Breast epithelium (tissue), 4 donors: ENCODE measurements at regions not wholly inside any gene's neighbourhood (a gene's known extent, or its start where the extent isn't known, plus 50 kb on each side); places are given as distances from the start of the nearest gene placed in this dataset.

ENCODE experiments used
- DNase-seq, 2 donors: peaks; one replicate each; pipeline ENCODE4 v3.0.0-alpha.2; 2019; ENCODE audit warnings: low spot score in 2 of 2
- H3K27ac ChIP-seq, 2 donors: fragments of 200-600 bp; sonication (generic) in 1 of 2; one replicate each; pipeline ENCODE4 v1.5.1; 2016 to 2019; ENCODE audit warnings: mild to moderate bottlenecking in 1 of 2
- H3K27me3 ChIP-seq, 2 donors: fragments of 200-600 bp; sonication (generic) in 1 of 2; one replicate each; pipeline versions ENCODE4 v1.5.1 to v1.6.0; 2017 to 2019; ENCODE audit warnings: control low read depth in 1 of 2, mild to moderate bottlenecking in 1 of 2
- H3K36me3 ChIP-seq: fragments of 200-600 bp; one replicate; pipeline ENCODE4 v1.5.1; 2019
- H3K4me1 ChIP-seq, 2 donors: fragments of 200-600 bp; sonication (generic); one replicate each; pipeline ENCODE4 v1.5.1; 2016 to 2019; ENCODE audit warnings: control low read depth in 1 of 2
- H3K4me3 ChIP-seq, 3 donors: fragments of 200-600 bp; sonication (generic); 1 replicate in 2 of 3; 2 replicates in 1 of 3; pipeline ENCODE4 v1.5.1; 2016 to 2019; ENCODE audit warnings: mild to moderate bottlenecking in 3 of 3, moderate library complexity in 2 of 3
- H3K9me3 ChIP-seq, 2 donors: fragments of 200-600 bp; sonication (generic) in 1 of 2; one replicate each; pipeline ENCODE4 v1.5.1; 2016 to 2019; ENCODE audit warnings: control low read depth in 1 of 2
- CTCF ChIP-seq, 3 donors: fragments of 450-650 bp; IDR thresholded peaks; one replicate each; pipeline ENCODE4 v1.5.1; 2016 to 2017; ENCODE audit warnings: antibody characterized with exemption in 3 of 3, mild to moderate bottlenecking in 3 of 3, moderate library complexity in 3 of 3
- POLR2A ChIP-seq: fragments of 450-650 bp; IDR thresholded peaks from one replicate; pipeline ENCODE4 v1.6.1; 2016; ENCODE audit warnings: antibody characterized with exemption, mild to moderate bottlenecking, moderate library complexity
- POLR2AphosphoS5 ChIP-seq, 3 donors: sonication (generic); formaldehyde crosslinking; IDR thresholded peaks; one replicate each; pipeline ENCODE4 v1.6.1; 2017; ENCODE audit warnings: antibody characterized with exemption in 3 of 3
- intact Hi-C: fragments of 100-400 bp; cut with DNase I; formaldehyde crosslinking; loops from one replicate; pipeline ENCODE4 v1.15.1; 2023; ENCODE audit warnings: low total_unique reads

- Histone ChIP-seq H3K4me3 (no peak overlapping the region), H3K36me3 (no peaks in the 10 kb centered on the region), H3K9me3 (no peaks in the 10 kb centered on the region), H3K27me3 (no peaks in the 10 kb centered on the region), H3K27ac (no peak overlapping the region), H3K4me1 (no peaks in the 10 kb centered on the region)
- DNase-seq: no peak
- TF ChIP-seq POLR2AphosphoS5 (IDR thresholded peaks at IDR 0.05) (no peak), POLR2A (no peak), CTCF (IDR thresholded peaks at IDR 0.05) (no peak)
- intact Hi-C loops: no loop called here
Measured at GRCh38 chr10:65320236-65321026, 1605.4 kb upstream of the LRRTM3 start.

GRCh38 chr10:65323802-65324201, 1602.0 kb upstream of the LRRTM3 start:
- Histone ChIP-seq H3K27me3 (no peaks in the 10 kb centered on the region), H3K4me3 (no peak overlapping the region), H3K9me3 (no peaks in the 10 kb centered on the region), H3K27ac (no peak overlapping the region), H3K4me1 (no peaks in the 10 kb centered on the region), H3K36me3 (no peaks in the 10 kb centered on the region)
- no peak for TF ChIP-seq POLR2A
- TF ChIP-seq CTCF (IDR thresholded peaks at IDR 0.05): no peak
- no peak for TF ChIP-seq POLR2AphosphoS5 (IDR thresholded peaks at IDR 0.05)
- no peak for DNase-seq
- intact Hi-C loops: no loop called here

GRCh38 chr10:65325913-65326312, 1599.9 kb upstream of the LRRTM3 start:
- H3K27ac ChIP-seq: no peak overlapping the region
- H3K36me3 ChIP-seq: no peaks in the 10 kb centered on the region
- intact Hi-C loops: no loop called here
- no peaks in the 10 kb centered on the region for H3K9me3 ChIP-seq
- H3K4me3 ChIP-seq: no peak overlapping the region
- no peaks in the 10 kb centered on the region for H3K27me3 ChIP-seq
- H3K4me1 ChIP-seq: no peaks in the 10 kb centered on the region
- TF ChIP-seq POLR2A (no peak), CTCF (IDR thresholded peaks at IDR 0.05) (no peak), POLR2AphosphoS5 (IDR thresholded peaks at IDR 0.05) (no peak)
- no peak for DNase-seq

- Histone ChIP-seq H3K27ac (no peak overlapping the region), H3K36me3 (no peaks in the 10 kb centered on the region), H3K4me1 (no peaks in the 10 kb centered on the region), H3K4me3 (no peak overlapping the region), H3K27me3 (no peaks in the 10 kb centered on the region), H3K9me3 (no peaks in the 10 kb centered on the region)
- DNase-seq: no peak
- intact Hi-C loops: no loop called here
- TF ChIP-seq CTCF (IDR thresholded peaks at IDR 0.05): no peak
- TF ChIP-seq POLR2AphosphoS5 (IDR thresholded peaks at IDR 0.05): no peak
- no peak for TF ChIP-seq POLR2A
Measured at GRCh38 chr10:65328486-65328885, 1597.3 kb upstream of the LRRTM3 start.

- Histone ChIP-seq H3K27ac (no peak overlapping the region), H3K36me3 (no peaks in the 10 kb centered on the region), H3K4me3 (no peak overlapping the region), H3K4me1 (no peaks in the 10 kb centered on the region), H3K9me3 (no peaks in the 10 kb centered on the region), H3K27me3 (no peaks in the 10 kb centered on the region)
- no peak for DNase-seq
- intact Hi-C loops: no loop called here
- TF ChIP-seq CTCF (IDR thresholded peaks at IDR 0.05) (no peak), POLR2AphosphoS5 (IDR thresholded peaks at IDR 0.05) (no peak), POLR2A (no peak)
Measured at GRCh38 chr10:65335311-65335710, 1590.5 kb upstream of the LRRTM3 start.
